ENCODE measurements at regions not wholly inside any gene's neighbourhood (a gene's known extent, or its start where the extent isn't known, plus 50 kb on each side); places are given as distances from the start of the nearest gene placed in this dataset.

DNA sequence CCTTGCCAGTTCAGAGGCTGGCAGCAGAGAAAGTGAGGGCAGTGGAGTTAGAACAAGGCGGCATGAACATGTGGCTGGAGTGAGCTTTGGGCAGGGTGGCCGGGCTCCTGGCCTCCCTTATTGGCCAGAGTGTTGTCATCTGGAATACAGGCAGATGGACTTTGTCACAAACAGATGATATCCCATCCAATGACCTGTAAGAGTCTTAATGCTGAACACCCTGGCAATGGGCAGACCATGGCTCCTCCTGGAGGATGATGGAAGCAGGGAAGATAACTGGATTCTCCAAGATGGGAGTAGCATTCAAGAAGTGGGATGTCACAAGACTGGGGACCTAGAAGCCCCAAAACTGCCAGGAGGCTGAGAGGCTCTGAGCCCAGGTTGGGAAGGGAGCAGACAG is 242.1 kb downstream of the MAFB start:
- TF ChIP-seq CTCF (IDR thresholded peaks at IDR 0.05) (no peak), POLR2A (IDR thresholded peaks at IDR 0.05) (no peak), EP300 (IDR thresholded peaks at IDR 0.05) (no peak)

Data from ovary (tissue), 3 donors.